ENCODE measurements at regions not wholly inside any gene's neighbourhood (a gene's known extent, or its start where the extent isn't known, plus 50 kb on each side); places are given as distances from the start of the nearest gene placed in this dataset.

DNA sequence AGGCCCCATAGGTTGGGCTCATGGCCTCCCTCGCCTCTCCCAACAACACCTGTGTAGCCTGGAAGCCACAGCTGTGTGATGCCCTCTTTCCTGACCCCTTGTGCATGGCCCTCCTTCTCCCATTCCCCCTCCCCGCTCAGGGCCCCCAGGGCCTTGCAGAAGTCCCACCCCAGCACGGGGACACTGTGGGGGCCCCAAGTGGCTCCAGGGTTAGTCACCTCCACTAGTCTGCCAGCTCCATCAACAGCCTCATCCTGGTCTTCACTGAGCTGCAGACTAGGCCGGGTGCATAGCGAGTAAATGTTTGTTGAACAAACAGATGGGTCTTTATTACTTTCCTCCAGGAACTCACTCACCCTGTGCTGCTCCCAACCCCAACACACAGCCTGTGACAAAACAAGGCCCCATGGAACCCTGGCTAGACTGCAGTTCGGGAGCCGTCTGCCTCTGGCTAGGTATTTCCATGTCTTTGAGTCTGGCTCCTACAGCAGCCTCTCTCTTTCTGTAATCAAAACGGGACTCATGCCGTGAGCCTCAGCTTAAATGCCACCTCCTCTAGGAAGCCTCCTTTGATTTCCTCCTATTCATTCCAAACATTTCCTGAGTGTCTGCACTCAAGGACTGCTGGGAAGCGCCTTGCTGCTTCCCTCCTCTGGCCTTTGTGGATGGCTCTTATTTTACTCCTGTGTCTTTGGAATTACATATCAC, 109.9 kb upstream of the ID2 start:
- no peak for DNase-seq

DNA sequence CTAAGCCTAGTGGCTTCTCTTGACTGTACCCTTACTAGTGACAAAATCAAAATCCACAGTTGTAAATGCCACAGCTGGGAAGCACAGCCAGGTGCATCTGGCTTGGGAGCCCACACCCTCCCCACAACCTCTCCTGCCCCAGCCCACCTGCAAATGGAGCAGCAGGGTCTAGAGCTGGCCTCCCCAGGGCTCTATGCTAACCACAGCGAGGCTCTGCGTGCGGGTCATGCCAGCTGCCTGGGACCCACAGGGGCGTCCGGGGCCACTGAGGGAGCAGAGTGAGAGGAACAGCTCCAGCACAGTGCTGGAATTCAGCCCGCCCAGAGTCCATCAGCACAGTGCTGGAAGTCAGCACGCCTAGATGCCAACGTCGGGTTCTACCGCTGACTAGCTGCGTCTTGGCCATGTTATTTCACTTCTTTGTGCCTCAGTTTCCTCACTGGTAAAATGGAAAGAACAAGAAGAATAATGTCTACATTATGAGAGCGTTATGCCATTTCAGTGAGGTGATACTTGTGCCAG, 109.1 kb upstream of the ID2 start:
- DNase-seq, result no peak

DNA sequence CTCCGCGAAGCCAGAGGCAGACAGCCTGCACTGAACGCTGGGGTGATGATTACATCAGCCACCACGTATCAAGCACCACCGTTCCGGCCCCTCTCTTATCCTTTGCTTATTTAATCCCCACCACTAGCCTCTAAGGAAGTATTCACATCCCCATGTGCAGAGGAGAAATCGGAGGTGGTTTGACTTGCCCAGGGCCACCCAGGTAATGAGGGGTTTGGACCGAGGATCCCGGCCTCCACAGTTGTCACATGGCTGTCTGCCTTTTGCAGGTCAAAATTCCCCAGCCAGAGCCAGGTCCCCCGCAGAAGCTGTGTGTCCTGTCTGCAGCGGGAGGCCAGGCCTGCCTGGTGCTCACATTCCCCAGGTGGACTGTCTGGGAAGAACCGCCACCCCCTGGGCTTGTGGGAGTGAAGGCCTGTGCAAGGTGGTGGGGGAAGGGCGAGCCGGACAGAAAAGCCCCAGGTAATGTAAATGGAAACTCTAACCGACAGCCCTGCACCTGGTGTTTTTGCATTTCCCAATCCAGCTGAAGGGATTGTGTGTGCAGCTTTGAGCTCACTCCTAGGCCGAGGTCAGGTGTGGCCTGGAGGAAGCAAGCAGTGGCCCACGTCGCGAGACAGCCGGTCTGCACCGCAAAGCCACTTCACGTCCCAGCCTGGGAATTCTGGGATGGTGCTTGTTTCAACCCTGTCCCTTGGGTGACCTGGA, 108.5 kb upstream of the ID2 start:
- DNase-seq, result no peak

DNA sequence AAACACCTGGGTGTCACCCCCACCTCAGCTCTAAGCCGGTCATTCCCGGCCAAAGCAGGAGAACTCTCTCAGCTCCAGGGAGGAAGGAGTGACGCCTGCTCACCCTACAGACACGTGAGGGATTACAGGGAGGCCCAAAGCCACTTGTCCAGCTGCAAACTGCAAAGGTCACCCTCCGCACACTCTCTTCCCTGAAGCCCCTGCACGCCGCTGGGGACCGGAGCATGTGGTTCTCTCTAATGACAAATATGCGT, 108.0 kb upstream of the ID2 start:
- no peak for DNase-seq

DNA sequence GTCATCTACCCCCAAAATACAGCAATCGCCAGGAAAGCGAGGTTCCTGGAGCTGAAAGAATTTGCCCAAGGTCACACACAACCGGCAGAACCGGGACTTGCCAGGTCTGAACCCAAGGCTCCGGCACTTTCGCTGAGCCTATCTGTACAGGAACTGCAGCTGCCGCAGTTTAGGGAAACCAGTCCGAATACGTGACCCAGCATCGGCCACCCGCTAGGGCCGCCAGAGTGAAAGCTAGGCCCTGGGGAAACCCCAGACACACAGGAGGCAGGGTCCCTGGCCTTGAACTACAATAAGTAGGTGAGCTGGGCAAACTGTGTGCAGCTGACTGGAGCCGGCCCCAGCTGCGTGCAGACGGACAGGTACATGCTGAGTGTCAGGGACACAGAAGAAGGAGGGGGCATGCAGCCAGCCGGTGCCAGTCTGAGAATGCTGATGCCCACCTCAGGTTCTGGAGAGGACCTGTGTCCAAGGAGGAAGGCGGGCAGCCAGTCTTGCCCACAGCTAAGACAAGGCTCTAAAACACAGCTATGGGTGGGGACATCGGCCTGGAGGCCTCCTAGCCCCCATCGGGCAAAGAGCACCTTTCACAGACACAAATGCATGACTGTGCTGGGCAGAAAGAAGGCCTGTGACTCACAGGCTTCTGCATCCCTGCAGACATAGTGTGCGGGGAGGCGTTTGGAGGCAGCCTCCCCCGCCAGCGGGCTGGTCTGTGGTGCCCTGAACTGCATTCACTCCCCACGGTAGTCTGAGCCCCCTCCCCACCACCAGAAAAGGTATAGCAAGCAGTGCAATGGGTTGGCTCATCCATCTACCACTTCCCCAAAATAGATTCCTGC, 107.4 kb upstream of the ID2 start:
- DNase-seq, result no peak

DNA sequence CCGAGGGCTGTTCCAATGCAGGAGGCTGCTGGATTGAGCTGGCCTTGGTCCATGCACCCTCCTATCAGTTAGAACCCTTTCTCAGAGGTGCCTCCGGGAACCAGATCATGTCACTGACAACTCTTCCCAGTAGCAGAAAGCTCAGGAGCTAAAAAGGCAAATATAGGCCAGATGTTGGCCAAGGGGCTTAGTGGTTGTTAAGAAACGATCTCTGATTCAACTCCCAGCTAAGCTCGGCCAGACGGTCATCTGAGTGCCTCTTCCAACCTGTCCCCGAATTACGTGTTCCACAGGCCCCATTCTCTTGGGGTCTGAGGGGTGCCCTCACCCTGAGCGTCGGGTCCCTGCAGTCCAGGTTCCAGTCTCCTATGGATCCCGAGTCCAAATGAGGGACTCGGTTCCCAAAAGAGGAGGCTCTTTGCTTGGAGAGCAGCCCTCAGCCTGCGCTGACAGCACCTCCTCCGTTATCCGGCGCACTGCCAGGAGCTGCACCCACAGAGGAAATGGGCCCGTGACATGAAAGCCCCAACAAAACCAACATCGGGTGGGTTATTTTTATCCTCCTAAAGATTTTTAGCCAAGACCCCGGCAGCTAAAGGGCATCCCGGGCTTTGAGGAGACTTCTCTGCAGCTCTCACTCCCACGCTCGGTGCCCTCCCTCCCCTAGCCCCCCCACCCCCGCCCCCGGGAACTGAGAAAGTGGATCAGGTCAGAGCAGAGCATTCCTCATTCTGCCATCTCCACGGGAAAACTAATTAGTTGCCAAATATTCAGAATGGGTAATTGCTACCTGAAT, 106.6 kb upstream of the ID2 start:
- DNase-seq, result peak; percentile 60 to 62

DNA sequence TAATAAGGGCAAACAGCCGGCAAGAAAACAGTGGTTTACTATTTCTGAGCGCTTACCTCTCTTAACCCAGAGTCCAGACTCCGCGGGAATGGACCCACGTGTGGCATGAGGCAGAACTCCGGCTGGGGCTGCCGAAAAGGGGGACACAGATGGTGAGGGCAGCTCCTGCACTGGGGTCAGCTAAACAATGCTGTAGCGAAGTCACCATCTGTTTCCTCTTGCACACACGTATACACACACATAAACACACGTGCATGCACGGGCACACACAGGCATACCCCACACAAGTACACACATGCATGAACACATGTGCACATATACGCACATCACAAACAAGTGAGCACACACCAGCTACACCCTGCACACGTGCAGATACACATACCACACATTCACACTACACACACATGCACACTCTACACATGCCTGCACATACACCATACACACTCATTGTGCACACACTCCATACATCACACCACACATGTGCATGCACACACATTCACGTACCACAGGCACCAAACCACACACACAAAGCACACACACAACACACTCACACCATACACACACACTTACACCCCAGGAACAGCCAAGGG, 105.9 kb upstream of the ID2 start:
- peak in 1 of 2 experiments; percentile 29 for DNase-seq

DNA sequence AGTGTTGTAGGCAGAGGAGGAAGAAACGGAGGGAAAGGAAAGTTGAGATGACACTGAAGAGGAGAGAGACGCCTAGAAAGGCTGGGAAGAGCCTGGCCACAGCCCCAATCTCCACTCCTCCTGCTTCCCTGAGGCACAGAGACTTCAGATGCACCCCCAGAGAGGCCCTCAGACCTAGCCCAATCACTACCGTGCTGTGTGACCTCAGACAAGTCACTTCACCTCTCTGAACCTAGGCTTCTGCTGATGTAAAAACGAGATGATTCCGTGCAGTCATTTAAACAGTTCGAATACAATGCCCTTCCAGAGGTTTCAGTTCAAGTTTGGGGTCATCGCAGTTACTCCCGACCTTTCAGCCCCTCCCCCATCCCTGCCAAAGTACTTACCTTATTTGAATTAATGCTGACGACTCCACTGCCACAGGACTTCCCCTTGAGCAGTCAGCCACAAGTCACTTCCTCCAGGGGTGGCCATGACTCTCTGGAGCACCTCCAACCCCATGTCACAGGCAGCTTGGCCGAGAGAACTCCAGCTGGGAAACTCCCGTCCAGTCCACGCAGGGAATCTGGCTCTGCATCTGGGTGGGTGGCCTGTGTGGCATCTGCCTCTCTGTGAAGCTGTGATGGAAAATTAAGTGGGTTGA, 105.2 kb upstream of the ID2 start:
- DNase-seq, result peak; percentile 65 to 69

DNA sequence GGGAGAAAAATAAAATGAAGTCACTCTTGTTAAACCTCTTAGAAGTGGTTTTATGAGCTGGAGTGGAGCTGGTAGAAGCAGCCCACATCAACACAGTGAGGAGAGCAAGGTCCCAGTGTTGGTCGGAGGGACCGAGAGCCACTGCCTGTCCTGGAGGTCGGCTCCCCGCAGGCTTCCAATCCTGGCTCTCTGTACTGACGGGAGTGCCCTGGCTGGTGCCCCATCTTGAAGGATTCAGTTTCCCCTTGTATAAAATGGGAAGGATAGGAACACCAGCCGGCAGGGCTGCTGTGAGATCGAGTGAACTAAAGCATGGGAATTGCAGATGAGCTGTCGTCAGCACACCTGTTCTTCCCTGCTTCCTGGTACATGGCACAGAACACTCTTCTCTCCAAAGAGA, 104.3 kb upstream of the ID2 start:
- no peak for DNase-seq

DNA sequence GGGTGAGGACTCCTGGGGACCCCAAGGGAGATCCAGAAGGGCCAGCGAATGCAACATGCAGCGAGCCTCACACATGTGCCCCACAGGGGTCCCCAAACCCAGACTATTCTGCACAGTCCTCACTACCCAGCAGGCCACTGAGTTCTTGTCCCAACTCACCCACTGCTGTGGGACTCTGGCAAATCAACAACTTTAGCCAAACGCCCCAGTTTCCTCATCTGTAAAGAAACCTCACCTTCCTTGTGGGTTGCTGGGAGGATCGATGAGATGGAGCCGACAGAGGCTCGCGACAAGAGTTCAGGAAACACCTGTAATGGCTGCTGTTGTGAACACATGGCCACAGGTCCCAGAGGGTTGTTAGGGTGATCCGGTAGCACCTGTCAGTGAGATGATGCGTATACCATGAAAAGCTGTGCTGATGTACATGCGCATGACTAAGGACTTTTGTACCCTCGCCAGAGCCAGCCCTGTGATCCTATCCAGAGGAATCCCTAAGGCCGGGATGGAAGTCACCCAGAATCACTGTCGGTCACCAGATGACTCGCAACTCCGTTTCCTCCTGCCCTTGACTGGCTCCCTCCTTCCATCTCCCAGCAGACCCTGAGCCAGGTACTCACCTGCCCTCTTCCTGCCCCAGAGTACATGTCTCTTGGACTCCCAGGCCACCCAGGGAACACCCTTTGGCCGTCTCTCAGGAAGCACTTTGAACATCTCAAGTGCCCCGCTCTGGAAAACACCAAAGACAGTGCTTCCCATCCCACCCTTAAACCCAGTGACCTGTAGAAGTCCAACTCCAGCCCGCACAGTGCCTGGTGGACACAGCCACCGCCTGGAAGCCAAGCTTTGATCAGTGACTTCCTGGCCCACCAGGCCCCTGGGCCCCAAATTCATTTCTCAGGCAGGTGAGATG, 103.3 kb upstream of the ID2 start:
- no peak for DNase-seq

DNA sequence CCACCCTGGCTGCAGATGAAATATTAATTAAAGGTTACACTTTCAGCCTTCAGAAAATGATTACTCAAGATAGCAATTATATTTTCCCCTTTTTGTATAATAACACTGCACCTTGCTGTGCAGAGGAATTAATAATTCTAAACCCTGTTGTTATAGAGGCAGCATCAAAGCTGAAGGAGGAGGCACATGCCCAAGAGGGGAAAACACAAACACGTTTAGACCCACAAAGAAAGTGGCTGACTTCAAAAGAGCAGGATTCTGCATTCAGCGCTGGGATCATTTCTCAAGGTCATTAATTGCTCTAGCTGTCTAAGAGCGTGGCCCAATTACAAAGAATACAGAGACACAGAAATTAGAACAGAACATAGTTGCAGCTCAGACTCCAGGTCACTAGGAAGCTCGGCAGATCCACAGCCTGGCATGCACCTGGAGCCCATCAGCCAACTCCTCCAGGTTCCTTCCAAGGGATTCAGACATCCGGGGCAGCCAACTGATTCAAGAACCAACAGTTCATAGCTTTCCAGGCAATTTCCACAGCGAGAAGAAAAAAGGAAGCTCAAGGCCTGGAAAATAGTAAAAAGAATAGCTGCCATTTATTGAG, 102.3 kb upstream of the ID2 start:
- no peak for DNase-seq

DNA sequence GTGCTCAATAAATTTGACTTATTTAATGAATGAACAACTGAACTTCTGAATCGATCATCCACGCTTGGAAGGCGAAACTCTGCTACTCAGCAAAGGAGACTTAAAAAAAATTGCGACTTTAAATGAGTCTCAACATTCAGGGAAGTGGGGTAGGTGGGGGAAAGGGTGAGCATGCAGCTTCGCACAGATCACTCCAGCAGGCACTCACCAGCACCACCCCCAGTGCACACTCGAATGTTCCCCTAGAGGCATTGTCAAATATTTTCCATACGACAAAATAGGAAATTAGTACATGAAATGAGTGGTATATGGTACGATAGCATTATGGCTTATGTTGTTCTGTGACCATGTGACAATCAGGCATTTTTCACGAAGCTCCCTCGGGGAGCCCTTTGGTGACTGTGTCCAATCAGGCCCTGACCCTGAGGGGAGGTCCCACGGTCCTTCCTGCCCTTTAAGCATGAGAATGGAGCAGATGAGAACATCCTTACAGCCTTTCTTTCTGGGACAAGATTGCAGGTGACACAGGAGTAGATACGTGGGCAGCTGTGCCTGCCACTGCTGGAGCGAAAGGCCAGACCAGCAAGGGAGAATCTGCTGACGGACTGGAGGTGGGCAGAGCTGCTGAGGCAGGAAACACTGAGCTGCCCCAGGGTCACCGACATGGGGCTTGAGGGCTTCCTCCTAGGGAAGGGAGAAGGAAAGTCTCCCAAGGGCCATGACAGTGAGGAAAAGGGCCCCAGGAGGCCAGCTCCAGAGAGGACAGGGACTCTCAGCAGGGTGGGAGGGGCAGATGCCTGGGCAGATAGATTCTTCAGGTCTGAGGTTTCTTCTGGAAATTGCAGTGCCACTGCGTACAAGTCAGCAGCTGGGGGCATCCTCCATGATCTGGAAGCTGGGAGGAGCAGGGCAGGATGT, 101.3 kb upstream of the ID2 start:
- DNase-seq, result peak in 1 of 2 experiments; percentile 44

DNA sequence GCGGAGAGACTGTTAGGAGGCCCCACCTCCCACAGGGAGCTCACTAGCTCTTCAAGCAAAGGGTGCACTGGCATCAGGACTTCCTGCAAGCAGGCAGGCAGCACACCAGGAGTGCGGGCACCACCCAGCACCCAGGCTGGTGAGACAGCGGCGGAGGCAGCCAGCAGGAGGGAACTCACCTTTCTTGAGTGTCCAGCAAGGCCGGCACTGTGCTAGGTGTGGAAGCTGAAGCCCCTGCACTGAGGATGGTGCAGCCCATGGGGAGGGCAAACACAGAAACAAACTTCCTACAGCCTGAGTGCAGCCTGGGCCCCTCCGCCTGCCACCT, 100.7 kb upstream of the ID2 start:
- DNase-seq, result no peak

DNA sequence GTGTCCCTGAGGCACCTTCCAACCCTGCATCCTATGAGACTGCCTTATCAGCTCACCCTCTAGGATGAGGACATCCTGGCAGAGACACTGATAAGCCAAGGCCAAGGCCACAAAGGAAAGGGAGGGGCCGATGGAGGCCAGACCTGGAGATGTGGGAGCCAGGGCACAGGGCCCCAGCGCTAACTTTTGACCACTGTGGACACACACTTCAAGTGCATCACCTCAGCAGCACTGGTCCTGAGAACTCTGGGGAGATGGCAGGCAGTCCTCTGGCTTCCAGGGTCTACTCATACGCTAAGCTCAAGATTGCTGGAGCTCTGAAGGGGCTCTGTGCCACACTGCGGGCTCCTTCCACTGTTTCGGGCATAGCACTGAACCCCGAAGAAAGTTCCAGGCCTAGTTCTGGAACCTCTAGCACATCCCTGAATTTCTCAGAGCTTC, 100.2 kb upstream of the ID2 start:
- DNase-seq, result no peak

DNA sequence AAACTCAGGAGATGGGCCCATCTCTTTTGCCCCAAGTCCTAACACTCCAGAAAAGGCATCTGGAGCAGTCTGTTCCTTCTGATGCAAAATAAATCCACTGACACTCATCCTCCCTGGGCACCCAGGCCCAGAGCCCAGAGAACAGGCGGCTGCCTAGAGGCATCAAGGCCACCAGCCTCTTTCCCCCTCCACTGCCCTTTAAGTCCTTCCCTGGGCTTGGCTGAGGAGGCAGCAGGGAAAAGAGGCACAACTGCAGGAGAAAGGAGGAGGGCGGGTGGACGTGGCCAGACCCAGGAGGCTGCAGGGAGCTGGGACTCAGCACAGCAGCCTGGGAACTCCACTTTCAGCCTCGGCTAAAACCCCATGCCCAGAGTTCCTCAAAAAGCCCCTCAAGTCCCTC, 99.7 kb upstream of the ID2 start:
- no peak for DNase-seq

DNA sequence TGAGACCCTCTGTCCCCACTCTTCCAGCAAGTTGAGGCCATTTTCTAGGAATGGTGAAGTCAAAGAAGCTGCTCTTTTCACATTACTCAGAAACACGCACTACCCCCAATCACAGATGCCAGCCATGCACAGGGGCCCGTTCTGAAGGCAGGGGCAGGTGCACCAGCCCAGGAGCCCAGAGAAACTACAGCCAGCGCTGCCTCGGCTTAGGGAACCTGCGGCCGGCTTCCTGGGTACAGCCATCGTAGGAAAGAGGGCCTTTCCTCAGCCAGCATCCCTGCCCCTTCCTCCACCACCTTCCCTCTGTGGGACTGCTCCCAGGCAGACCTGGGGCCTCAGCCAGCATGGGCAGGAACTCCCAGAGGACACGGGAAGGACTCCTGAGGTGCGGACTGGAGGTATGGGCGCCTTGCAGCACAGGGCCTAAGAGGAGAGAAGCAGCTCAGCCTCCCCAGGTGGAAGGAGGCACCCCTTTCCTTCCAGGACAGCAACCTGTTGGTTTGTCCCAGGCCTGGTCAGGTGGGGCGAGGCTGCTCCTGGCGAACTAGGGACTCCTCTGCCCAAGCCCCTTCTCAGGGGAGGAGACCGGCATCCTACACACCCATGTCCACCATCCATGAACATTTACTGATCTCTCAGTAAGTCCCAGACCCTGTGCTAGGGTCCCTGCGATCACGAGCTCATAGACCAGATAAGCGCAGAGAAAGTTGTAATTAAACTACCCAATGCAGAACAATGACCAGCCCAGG, 99.0 kb upstream of the ID2 start:
- no peak for DNase-seq

DNA sequence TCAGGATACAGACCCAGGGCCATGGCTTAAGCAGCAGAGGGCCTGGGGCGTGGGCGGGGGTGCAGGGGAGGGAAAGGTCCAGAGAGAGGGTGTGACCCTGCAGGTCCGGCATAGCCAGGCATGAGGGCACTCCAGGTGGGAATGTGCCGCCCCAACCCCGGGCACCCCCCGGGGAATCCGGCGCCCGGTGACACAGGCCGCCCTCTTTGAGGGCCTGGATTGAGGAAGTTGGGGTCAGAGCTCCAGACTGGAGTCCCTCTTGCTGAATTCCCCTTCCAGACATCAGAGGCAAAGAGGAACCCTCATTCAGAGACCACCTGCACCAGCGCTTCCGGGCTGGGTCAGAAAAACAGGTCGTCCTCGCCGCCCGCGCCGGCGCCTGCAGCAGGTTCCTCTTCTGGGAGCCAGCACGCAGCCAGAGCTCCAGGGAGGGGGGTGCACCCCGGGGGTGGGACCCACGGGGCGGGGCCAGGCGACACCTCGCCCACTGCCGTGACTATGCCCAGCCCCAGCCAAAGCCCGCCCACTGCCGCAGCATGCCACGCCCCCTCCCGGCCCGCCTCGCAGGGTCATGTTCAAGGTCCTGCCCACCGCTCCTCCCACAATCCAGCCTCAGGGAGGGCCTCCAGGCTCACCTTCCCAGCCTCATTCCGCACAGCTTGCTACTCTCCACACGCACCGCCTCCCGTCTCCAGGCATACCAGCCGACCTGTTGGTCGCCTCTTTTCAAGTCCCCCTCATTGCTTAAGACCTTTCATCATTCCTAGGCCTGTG, 98.3 kb upstream of the ID2 start:
- DNase-seq, result peak; percentile 91 to 93
